ENCODE measurements at regions not wholly inside any gene's neighbourhood (a gene's known extent, or its start where the extent isn't known, plus 50 kb on each side); places are given as distances from the start of the nearest gene placed in this dataset.

DNA sequence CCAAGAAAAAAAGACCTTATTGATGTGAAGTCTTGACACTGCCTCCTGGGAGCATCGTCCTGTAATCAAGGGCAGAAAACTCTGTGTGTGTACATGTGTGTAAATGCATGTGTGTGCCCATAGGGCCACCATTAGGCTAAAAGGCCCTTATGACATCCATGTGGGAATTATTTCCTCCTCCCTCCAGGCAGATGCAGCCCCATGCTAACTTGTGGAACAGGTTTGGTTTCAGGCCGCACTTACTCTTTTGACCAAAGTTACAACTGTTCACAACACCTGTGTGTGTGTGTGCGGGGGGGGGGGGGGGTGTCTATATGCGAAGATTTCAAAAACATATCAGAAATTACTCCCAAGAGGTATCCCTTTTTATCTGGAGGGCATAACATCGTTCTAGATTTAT lies 87.4 kb upstream of the SLC14A2 start:
- no peak overlapping the region for H3K4me3 ChIP-seq (replicated peaks in 1 of 3; ENCODE audit: insufficient read depth in 1 of 3, low read depth in 1 of 3, low read length in 3 of 3)
- no TSS peak for BruUV-seq (replicated peaks)
- H3K36me3 ChIP-seq (ENCODE audit: control insufficient read depth in 2 of 2, extremely low read depth in 1 of 2, insufficient read depth in 2 of 2, low read length in 2 of 2) = no peaks in the 10 kb centered on the region
- no peaks in the 10 kb centered on the region for H3K9me1 ChIP-seq (replicated peaks; ENCODE audit: control insufficient read depth, extremely low read depth, insufficient read depth, low read length)
- TF ChIP-seq GATA2 (IDR thresholded peaks at IDR 0.05; ENCODE audit: insufficient read depth, insufficient read length, low read depth, low read length) (no peak), POLR2A (IDR thresholded peaks at IDR 0.05; ENCODE audit: low read depth, low read length) (no peak)
- no peak overlapping the region for H3K27ac ChIP-seq (ENCODE audit: insufficient read depth, low read depth, low read length)
- intact Hi-C loops (cut with micrococcal nuclease) (no loop called here), dilution Hi-C loops (cut with MboI; ENCODE audit: extremely low pct_ligation_motif_present, low sequenced_read_pairs) (no loop called here)
- FAIRE-seq (no peak), DNase-seq (ENCODE audit: low read depth, low spot score) (no peak)
- H3K4me2 ChIP-seq (ENCODE audit: insufficient read depth, low read length) = no peak overlapping the region
- H3K9me3 ChIP-seq (replicated peaks; ENCODE audit: control insufficient read depth, insufficient read depth, low read length) = no peaks in the 10 kb centered on the region
- H3K4me1 ChIP-seq (ENCODE audit: control insufficient read depth, extremely low read depth, insufficient read depth, low read length) = no peaks in the 10 kb centered on the region
- no peaks in the 10 kb centered on the region for H3K27me3 ChIP-seq (ENCODE audit: control insufficient read depth in 2 of 2, insufficient read depth in 2 of 2, low read length in 2 of 2)
- H2AFZ ChIP-seq (ENCODE audit: low read depth, low read length) = no peak overlapping the region
- H3K9ac ChIP-seq (replicated peaks; ENCODE audit: extremely low read depth, insufficient read depth, low read length) = no peak overlapping the region
- ChIA-PET CTCF (no interaction called here), POLR2A (no interaction called here)
- H3K79me2 ChIP-seq (ENCODE audit: control insufficient read depth, insufficient read depth, low read length) = no peaks in the 10 kb centered on the region
- H4K20me1 ChIP-seq (replicated peaks; ENCODE audit: control insufficient read depth, extremely low read depth, insufficient read depth, low read length) = no peaks in the 10 kb centered on the region

GRCh38 chr18:45528712-45529336 lies 86.5 kb upstream of the SLC14A2 start:
- CTCF ChIA-PET = no interaction called here
- DNase-seq (ENCODE audit: low read depth, low spot score) = no peak
- intact Hi-C loops (cut with micrococcal nuclease) = no loop called here
- Histone ChIP-seq H3K4me1 (ENCODE audit: control insufficient read depth, extremely low read depth, insufficient read depth, low read length) (no peaks in the 10 kb centered on the region), H3K4me2 (ENCODE audit: insufficient read depth, low read length) (no peak overlapping the region), H3K36me3 (ENCODE audit: control insufficient read depth in 2 of 2, extremely low read depth in 1 of 2, insufficient read depth in 2 of 2, low read length in 2 of 2) (no peaks in the 10 kb centered on the region), H2AFZ (ENCODE audit: low read depth, low read length) (no peak overlapping the region), H3K27ac (ENCODE audit: insufficient read depth, low read depth, low read length) (no peak overlapping the region), H3K27me3 (ENCODE audit: control insufficient read depth in 2 of 2, insufficient read depth in 2 of 2, low read length in 2 of 2) (no peaks in the 10 kb centered on the region), H3K9me3 (replicated peaks; ENCODE audit: control insufficient read depth, insufficient read depth, low read length) (no peaks in the 10 kb centered on the region), H3K9ac (replicated peaks; ENCODE audit: extremely low read depth, insufficient read depth, low read length) (no peak overlapping the region), H3K4me3 (replicated peaks in 1 of 3; ENCODE audit: insufficient read depth in 1 of 3, low read depth in 1 of 3, low read length in 3 of 3) (no peak overlapping the region), H3K79me2 (ENCODE audit: control insufficient read depth, insufficient read depth, low read length) (no peaks in the 10 kb centered on the region), H4K20me1 (replicated peaks; ENCODE audit: control insufficient read depth, extremely low read depth, insufficient read depth, low read length) (no peaks in the 10 kb centered on the region), H3K9me1 (replicated peaks; ENCODE audit: control insufficient read depth, extremely low read depth, insufficient read depth, low read length) (no peaks in the 10 kb centered on the region)
- TF ChIP-seq MYC (IDR thresholded peaks at IDR 0.05; ENCODE audit: low read depth, low read length) = no peak
- TF ChIP-seq, protein P1, sequence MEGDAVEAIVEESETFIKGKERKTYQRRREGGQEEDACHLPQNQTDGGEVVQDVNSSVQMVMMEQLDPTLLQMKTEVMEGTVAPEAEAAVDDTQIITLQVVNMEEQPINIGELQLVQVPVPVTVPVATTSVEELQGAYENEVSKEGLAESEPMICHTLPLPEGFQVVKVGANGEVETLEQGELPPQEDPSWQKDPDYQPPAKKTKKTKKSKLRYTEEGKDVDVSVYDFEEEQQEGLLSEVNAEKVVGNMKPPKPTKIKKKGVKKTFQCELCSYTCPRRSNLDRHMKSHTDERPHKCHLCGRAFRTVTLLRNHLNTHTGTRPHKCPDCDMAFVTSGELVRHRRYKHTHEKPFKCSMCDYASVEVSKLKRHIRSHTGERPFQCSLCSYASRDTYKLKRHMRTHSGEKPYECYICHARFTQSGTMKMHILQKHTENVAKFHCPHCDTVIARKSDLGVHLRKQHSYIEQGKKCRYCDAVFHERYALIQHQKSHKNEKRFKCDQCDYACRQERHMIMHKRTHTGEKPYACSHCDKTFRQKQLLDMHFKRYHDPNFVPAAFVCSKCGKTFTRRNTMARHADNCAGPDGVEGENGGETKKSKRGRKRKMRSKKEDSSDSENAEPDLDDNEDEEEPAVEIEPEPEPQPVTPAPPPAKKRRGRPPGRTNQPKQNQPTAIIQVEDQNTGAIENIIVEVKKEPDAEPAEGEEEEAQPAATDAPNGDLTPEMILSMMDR (IDR thresholded peaks at IDR 0.05; ENCODE audit: extremely low read depth in 1 of 2, insufficient read depth in 1 of 2, low read depth in 1 of 2, low read length in 2 of 2) = no peak
- no peak for TF ChIP-seq FOS (IDR thresholded peaks at IDR 0.05; ENCODE audit: borderline replicate concordance, insufficient read depth, low read length)
- no peak for TF ChIP-seq JUN (IDR thresholded peaks at IDR 0.05; ENCODE audit: borderline replicate concordance, insufficient read depth, insufficient read length, low read depth)
- TF ChIP-seq EZH2 (IDR thresholded peaks at IDR 0.05; ENCODE audit: borderline replicate concordance, low read depth, low read length, severe bottlenecking) = no peak
- TF ChIP-seq GATA2 (IDR thresholded peaks at IDR 0.05; ENCODE audit: insufficient read depth, insufficient read length, low read depth, low read length) = no peak
- TF ChIP-seq POLR2AphosphoS5 (IDR thresholded peaks at IDR 0.05; ENCODE audit: insufficient read depth, low read depth, low read length) = no peak
- no peak for TF ChIP-seq POLR2A (IDR thresholded peaks at IDR 0.05; ENCODE audit: low read depth, low read length)
- TF ChIP-seq, protein P2, sequence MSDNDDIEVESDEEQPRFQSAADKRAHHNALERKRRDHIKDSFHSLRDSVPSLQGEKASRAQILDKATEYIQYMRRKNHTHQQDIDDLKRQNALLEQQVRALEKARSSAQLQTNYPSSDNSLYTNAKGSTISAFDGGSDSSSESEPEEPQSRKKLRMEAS (IDR thresholded peaks at IDR 0.05; ENCODE audit: insufficient read depth, insufficient read length) = no peak
- POLR2A ChIA-PET = no interaction called here
- BruUV-seq (replicated peaks) = no TSS peak
- dilution Hi-C loops (cut with MboI; ENCODE audit: extremely low pct_ligation_motif_present, low sequenced_read_pairs) = no loop called here
- FAIRE-seq = no peak

Measured in endothelial cell of umbilical vein (primary cell).